ENCODE measurements at regions not wholly inside any gene's neighbourhood (a gene's known extent, or its start where the extent isn't known, plus 50 kb on each side); places are given as distances from the start of the nearest gene placed in this dataset.

- DNase-seq = no peak
Observed at GRCh38 chr2:118738524-118739308, 108.7 kb downstream of the EN1 start.

- DNase-seq = no peak
Observed at GRCh38 chr2:118738106-118738505, 109.3 kb downstream of the EN1 start.

DNA sequence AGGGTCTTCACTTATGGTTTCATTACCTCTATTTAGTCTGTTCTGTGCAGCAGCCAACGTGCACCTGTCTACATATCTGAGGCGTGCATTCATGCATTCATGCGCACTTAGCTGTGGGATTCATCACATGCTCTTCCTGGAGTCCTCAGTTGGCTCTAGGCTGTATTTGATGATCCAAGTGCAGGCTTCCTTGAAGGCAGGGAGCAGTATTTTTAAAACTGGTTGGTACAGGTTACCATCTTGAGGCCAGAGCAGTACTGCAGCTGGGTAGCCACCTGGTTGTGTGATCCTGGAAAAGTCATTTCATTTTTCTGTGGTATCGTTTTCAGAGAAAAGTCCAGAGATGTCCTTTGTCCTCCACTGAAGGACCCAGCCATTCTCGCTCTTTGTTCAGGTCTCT is 109.8 kb downstream of the EN1 start:
- peak; percentile 37 to 64 for DNase-seq

GRCh38 chr2:118732432-118732831 is 115.0 kb downstream of the EN1 start:
- DNase-seq = no peak

DNA sequence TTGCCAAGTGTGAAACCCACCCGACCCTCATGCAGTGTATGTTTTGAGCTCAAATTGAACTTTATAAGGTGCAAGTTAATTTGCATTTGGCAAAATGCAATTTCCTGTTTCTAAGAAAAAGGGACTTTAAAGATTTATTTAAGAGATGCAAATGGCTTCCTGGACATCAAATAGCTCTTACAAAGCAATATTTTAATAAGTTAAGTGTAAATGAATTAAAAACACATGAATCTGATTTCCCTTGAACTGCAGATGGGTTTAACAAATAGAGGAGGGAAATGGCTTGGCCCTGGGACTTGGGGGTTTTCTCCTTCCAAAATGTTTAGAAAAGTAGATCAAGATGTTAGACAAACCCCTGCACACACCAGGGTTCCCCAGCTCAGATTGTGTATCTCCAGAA is 116.0 kb downstream of the EN1 start:
- DNase-seq = no peak

DNA sequence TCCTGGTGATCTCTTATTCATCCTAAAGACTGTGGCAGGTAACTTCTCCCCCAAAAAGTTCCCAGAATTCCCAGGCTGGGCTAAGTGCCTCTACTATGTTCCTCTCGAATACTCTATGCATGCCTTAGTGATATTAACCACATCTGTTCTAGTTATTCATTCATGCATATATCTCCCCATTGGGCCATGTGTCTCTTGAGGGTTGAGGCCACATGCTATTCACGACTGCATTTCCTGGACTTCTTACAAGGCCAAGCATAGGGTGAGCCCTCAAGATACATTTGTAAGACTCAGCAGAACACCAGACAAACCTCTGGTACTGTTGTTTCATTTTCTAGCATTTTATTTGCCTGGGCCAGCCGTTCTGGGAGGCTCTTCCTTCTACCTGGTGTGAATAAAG is 117.0 kb downstream of the EN1 start:
- no peak for DNase-seq

DNA sequence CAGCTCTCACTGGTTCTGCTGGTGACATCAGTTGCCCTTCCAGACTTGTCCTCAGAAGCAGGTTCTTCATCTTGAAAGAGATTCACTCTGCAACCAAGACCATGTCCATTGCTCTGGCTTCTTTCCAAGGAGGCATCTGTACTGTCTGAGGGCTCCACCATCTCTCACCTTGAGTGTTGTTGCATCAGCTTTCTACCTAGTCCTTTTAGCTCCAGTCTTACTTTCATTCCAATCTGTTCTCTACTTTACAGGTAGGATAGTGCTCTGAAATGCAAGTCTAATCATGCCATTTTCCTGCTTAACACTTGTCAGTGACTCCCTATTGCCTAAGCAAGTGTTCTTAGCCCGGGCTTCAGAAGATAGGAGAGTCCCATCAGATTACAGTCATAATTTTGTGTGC is 117.7 kb downstream of the EN1 start:
- no peak for DNase-seq

GRCh38 chr2:118728984-118729383 is 118.5 kb downstream of the EN1 start:
- no peak for DNase-seq

- DNase-seq = no peak
Observed at GRCh38 chr2:118726821-118727220, 120.6 kb downstream of the EN1 start.

DNA sequence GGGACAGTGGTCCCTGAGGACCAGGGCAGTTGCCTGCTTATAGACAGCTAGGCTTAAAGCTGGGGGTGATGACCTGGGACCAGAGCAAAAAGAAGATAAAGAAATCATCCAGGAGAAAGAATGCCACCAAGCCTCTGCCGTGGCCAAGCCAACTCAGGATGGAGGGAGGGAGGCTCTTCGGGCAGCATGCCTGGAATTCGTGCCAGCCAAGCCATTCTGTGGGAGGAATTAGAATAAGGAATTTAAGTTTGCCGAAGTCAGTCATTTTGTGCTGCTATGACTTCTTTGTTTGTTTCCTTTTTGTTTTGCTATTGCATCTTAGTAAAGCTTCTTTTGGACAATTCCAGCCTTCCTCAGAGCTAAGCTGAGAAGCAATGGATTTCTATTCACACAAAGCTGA is 124.1 kb downstream of the EN1 start:
- no peak for DNase-seq

DNA sequence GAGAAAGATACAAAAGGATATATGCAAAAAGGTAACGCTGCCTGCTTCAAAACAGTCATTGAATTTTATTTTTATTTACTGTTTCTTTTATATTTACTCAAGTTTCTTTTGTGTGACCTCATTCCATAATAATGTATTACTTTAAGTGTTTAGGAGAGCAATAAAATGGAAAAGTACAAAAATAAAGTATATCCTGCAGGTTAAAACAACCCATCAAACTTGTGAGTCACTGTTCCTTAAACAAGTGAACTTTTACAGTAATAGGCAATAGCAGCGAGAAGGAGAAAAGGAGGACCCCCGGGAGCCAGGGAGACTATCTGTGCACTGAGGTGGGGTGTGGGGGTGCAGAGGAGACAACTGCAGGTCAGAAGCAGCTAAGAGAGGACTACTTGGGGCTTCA is 124.5 kb downstream of the EN1 start:
- no peak for DNase-seq

DNA sequence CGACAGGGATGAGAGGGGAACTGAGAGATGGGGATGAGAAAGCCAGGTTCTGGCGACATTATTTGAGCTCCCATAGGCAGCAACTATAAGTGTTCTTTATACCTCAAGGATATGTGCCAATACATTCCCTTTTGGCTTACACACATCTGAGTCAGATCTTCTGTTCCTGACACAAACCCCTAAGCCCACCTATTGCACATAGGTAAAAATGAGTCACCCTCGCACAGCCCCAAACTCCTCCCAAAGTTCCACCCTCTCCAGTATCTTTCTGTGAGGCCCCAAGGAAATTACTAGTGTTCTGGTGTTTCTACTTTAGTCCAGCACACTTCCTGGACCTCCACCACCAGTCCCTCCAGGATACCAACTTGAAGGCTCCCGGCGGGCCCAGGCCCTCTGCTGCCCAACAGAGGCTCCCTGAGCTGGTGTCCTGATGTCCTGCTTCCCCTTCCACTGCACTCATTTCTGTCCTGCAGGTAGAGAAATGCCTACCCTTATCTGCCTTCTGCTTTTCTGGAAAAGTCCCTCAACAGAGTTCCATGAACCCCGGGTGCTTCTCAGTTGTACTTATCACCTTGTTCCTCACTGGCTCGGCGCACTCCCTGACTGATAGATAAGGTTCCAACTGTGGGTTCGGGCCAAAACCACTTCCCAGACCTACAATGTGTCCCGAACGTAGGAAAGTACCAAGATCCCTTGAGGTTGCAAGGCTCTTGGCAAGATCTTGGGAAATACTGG is 125.5 kb downstream of the EN1 start:
- DNase-seq = no peak

DNA sequence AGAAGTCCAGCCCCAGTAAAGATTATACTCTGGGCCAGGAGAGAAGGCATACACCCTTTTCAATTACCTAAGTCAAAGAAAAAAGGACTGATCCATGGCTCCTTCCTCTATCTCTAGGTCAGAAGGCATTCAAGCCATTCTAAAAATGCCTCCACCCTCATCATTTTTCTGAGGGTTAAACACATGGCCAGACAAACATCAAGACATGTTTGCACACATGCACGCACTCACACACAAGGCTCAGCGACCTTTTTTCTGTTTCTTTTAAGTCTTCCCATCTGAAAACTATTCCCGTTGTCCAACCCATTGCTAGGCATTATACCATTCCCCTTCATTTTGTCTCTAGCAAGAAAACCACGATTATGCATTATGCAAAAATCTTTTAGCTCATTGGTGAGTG is 126.6 kb downstream of the EN1 start:
- no peak for DNase-seq

GRCh38 chr2:118718921-118719320 is 128.5 kb downstream of the EN1 start:
- no peak for DNase-seq

GRCh38 chr2:118716102-118716501 is 131.3 kb downstream of the EN1 start:
- no peak for DNase-seq

DNA sequence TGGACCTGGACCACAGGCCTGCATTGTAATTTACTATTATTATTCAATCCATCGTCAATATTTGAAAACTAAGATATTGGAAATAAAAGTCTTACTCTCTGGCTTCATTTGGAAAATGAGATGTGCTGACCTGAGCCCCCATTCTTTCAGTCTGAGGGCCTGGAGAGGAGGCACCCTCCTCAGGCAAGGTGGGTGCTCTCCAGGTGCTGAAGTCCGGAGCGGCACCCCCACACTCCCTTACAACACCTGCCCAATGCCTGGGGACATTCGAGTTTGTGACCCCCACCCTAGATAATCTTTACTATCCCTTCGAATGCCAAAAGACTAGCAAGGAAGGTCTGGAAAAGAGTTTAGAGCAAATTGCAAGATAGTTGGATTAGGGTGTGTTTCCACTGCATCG is 133.3 kb downstream of the EN1 start:
- DNase-seq = no peak

- no peak for DNase-seq
Observed at GRCh38 chr2:118711603-118712002, 135.8 kb downstream of the EN1 start.

DNA sequence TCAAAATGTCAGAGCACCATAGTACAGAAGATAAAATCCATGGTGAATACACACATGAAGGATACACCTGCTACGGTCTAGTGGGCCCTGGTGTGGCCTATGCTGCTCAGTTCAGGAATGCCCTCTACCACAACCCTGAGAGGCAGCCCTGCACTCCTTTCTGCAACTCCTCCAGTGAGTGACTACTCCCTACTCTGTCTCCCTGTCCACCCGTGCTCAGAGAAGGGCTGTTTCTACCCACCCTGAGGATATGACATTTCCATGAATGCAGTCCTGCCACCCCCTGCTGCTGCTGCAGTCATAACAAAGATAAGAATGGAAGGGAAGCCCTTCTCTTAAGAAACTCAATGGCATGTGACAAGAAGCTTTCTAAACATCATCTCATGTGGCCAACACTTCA is 137.0 kb downstream of the EN1 start:
- no peak for DNase-seq

GRCh38 chr2:118709786-118710185 is 137.7 kb downstream of the EN1 start:
- DNase-seq = no peak

DNA sequence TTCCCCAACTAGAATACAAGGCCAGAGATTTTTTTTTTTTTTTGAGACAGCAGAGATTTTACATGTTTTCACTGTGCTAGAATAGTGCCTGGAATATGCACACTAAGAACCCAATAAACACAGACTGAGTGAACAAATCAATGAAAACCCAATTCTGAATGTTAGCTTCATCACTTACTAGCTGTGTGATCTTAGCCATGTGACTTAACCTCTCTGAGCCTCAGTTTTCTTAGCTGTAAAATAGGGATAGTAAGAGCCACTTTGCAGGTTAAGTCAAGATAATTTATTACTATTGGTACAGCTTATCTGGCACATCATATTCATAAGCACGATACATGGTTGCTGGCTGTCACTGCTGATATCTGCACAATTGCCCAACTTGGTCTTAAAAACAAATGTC is 140.6 kb downstream of the EN1 start:
- DNase-seq = no peak

GRCh38 chr2:118706371-118706770 is 141.1 kb downstream of the EN1 start:
- DNase-seq = no peak

GRCh38 chr2:118705032-118705431 is 142.4 kb downstream of the EN1 start:
- DNase-seq = no peak

- no peak for DNase-seq
Observed at GRCh38 chr2:118699447-118700175, 147.8 kb downstream of the EN1 start.

GRCh38 chr2:118698564-118698963 is 148.9 kb downstream of the EN1 start:
- no peak for DNase-seq

Measured in NCI-H526 (cell line).